ENCODE measurements at regions not wholly inside any gene's neighbourhood (a gene's known extent, or its start where the extent isn't known, plus 50 kb on each side); places are given as distances from the start of the nearest gene placed in this dataset.
"Not testable (repeated sequence)": the region's sequence is repeated elsewhere in the genome, so short reads cannot be mapped to it uniquely, and the experiment has no call there.

DNA sequence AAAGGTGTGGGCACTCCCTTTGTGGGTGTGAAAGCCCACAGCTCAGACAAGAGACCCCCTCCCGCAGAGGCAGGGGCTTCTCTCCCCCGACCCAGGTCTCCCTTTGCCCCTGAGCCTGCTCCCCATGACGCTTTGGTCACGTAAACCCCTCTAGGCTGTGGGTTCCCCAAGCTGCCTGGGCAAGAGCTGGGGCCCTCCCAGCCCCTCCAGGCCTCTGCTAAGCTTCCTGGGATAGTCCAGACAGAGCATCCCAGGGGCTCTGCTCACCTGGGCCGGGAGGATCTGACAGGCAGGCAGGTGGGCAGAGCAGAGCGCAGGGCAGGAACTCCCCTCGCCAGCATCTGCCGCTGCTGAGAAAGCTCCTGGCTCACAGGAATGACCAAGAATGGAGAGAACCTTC, 177.3 kb downstream of the BANP start:
- no peak for DNase-seq (ENCODE audit: low spot score)

DNA sequence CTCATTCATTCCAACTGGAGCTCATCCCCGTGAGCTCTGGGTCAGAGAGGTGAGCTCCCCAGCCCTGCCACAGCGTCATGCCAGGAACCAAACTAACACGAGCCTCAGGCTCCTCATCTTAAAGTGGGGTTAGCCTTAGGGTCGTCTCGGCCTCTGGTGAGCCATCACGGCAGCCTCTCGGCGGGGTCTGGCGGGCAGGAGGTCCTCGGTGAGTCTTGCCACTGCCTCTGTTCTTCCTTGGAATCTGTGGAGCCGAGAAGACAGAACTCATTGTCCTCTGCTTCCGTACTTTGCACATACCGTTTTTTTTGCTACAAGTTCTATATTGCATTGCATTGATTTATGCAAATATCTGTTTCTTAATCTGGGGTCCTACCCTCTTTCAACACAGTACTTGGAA, 177.9 kb downstream of the BANP start:
- not testable (repeated sequence) for DNase-seq (ENCODE audit: low spot score)

DNA sequence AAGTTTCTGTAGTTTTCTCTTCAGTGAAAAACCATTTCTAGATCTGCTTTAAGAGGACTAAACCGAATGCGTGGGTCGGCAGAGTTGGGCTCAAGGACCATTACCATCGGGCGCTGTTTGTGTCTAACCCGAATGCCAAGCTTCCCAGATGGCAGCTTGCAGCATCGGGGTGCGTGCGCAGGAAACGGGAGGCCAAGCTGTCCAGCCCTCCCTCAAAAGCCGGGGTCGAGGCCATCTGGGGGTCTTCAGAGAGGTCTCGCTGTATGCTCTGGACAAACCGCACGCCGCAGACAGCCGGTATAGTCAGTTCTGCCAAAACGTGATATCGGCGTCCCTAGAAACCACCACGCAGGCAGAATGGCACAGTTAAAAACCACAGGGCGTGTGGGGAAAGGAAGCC, 178.8 kb downstream of the BANP start:
- no peak for DNase-seq (ENCODE audit: low spot score)

DNA sequence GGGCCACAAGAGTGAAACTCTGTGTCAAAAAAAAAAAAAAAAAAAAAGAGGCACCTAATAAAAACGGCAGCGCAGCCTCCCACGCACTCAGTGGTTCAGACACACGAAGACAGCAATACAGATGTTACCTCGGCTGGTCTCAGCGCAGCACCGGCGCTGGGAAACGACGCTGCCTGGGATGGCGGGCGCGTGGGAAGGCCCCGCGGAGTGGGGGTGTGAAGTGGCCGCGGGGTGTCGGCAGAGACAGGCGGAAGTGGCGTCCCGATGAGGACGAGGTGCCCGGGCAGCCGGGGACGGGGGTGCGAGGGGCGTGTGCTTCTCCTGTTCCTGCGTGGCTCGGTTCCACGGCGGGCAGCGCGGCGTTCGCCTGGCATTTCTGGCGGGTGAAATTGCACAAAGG, 179.4 kb downstream of the BANP start:
- no peak for DNase-seq (ENCODE audit: low spot score)

GRCh38 chr16:88131256-88131655, 180.0 kb downstream of the BANP start:
- no peak for DNase-seq (ENCODE audit: low spot score)

GRCh38 chr16:88131966-88132365, 180.7 kb downstream of the BANP start:
- DNase-seq (ENCODE audit: low spot score), result no peak

DNA sequence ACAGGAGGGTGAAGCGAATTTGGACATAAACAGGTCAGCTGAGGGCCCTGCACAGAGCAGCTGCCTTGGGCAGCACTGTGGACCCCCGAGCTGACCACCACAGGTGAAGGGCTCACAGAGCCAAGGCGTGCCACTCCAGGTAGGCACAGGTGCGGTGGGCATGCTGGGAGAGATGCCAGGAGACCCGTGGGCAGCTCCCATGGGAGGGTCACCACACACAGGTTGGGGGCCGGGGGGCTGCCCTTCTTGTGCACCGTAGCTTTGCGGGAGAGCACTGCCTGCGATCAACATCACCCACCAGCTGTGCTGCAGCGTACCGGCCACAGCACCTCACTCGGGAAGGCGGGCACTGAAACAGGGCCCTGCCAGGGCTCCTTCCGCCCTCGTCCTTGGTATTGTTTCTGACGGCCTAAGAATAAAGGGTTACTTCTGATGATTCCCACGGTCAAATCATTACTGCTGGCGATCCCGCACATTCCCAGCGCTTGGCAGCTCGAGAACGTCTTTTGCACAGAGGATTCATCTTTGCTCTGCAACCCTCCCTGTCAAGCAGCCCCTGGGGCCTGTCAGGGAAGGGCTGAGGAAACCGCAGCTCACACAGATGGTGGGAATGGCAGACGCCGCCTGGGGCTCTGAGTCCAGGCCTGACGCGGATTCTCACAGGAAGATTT, 181.7 kb downstream of the BANP start:
- no peak for DNase-seq (ENCODE audit: low spot score)

DNA sequence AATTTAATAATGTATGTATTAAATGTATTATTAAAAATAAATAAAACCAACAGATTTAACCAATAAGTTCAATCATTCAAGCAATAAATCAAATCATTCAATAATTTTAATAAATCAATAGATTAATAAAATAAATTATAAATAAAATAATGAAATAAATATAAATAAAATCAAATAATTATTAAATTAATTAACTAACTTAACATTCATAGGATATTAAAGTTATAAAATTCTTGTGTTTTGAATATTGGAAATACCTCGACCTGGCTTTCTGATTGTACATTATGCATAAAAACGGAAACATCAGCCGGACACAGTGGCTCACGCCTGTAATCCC, 182.2 kb downstream of the BANP start:
- no peak for DNase-seq (ENCODE audit: low spot score)

GRCh38 chr16:88134172-88134898, 183.1 kb downstream of the BANP start:
- DNase-seq (ENCODE audit: low spot score), result not testable (repeated sequence)

GRCh38 chr16:88134899-88135682, 183.9 kb downstream of the BANP start:
- DNase-seq (ENCODE audit: low spot score), result not testable (repeated sequence)

- DNase-seq (ENCODE audit: low spot score), result not testable (repeated sequence)
Observed at GRCh38 chr16:88136211-88136713, 185.0 kb downstream of the BANP start.

DNA sequence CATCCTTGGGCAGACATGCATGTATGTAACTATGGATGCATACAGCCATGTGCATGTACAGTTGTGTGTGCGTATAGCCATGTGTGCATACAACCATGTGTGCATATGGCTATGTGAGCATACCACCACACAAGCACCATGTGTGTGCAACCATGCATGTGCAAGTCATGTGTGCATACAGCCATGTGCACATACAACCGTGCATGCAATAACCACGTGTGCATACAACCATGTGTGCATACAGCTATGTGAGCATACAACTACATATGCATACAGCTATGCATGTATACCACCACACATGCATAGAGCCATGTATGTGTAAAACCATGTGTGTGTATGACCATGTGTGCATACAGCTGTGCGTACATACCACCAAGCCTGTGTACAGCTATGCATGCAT, 185.7 kb downstream of the BANP start:
- DNase-seq (ENCODE audit: low spot score), result not testable (repeated sequence)

DNA sequence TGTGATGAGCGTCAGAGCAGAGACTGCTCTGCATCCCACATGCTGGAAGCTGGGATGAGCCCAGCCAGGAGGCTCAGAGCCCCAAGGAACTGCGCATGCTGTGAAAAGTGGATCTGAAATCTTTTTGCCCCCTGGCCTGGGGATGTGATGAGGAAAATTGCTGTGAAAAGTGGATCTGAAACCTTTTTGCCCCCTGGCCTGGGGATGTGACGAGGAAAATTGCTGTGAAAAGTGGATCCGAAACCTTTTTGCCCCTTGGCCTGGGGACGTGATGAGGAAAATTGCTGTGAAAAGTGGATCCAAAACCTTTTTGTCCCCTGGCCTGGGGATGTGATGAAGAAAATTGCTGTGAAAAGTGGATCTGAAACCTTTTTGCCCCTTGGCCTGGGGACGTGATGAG, 187.9 kb downstream of the BANP start:
- DNase-seq (ENCODE audit: low spot score), result not testable (repeated sequence)

DNA sequence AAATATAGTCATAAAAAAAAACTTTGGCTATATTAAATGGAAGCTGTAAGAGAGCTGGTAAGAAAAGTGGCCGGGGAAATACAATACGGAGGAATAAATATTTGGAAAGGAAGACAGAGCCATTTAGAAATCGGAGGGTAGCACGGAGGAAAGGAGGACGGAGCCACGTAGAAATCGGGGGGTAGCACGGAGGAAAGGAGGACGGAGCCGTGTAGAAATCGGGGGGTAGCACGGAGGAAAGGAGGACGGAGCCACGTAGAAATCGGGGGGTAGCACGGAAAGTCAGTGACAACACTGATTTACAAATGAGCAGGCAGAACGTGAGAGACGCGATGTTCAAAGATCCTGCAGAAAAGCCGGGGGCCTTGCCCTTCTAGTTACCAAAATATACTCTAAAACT, 189.0 kb downstream of the BANP start:
- not testable (repeated sequence) for DNase-seq (ENCODE audit: low spot score)

DNA sequence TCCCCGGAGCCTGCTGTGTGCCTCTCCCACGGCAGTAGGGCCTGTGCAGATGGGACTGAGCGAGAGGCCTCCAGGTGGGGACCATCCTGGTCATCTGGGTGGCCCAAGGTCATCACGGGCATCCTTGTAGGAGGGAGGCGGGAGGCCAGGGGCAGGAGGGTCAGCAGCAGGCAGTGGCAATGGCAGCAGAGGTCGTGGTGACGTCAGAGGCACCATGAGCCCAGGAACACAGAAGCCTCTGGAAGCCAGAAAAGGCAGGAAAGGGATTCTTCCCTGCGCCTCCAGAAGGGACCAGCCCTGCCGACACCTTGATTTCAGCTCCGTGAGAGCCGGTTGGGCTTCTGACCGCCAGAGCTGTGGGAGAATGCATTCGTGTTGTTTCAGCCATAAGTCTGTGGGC, 190.3 kb downstream of the BANP start:
- DNase-seq (ENCODE audit: low spot score), result no peak

DNA sequence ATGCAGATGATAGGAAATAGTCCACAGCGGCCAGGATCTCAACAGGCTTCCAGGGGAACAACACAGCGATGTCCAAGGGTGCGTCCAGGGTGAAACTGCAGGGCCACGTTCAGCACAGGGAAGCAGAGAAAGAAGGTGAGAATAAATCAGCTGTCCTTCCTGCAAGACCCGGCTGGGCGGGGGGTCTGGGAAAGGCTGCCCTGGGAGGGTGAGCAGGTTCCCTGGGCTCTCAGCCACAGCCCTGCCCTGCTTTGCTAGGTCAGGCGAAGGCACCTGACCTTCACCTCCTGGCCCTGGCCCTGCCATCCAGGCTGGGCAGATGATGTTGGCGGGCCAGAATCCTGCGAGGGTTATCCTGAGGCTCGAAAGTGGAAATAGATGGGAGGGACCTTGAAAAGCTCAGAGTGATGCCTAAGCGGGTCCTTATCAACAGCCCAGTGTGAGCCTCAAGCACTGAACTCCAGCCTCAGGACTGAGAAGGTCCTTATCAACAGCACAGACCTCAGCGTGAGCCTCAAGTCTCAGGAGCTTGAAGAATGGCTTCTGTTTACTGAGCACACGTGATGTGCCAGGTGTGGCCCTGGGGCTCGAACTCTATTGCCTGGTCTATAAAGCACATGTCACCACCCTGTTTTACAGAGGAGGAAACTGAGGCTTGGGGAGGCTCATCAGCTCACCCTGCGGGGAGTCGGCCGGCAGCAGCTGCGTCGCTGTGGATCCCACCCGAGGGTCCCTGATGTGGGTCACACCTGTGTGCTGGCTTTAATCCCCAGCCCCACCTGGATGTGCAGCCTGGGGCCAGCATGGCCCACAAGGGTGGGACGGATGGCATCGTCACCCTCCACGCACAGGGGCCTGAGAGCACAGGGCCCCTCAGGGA, 191.1 kb downstream of the BANP start:
- DNase-seq (ENCODE audit: low spot score), result not testable (repeated sequence)

DNA sequence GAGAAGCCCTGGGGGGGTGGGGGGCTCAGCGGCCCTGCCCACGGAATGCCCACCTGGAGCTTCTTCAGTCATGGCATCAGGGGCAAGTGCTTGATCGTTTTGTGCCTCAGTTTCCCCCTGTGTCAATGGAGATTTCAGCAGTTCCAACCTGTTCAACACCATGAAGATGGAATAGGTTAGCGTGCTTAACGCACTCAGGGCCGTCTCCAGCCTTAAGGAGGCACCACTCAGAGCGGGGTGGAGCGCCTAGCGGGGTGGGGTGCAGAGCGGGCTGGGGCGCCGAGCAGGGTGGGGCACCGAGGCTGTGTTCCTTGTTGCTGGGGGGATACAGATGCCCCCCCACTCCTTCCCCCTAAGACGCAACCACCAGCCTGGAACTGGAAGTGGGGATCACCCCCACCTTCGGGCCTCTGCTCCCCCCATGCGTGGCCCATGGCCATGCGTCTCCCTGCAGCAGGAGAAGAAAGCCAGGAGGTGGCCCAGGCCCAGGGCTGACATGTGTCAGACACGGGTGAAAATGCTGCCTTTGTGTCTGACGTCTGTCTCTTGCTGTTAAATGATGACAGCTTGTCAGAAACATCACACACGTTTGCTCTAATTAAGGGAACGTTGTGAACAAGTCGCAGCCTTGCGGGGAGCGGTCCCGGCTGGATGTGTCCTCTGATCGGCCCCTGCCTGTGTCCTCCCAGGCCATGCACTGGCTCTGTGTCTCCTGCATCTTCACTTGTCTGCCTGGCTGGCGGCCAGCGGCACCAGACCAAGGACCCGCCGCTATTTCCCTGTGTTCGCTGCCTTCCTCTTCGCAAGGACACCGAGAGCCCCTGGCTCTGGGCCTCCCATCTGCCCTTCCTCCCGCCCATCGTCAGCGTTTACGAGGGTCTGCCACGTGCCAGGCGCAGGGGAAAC, 192.1 kb downstream of the BANP start:
- not testable (repeated sequence) for DNase-seq (ENCODE audit: low spot score)

- DNase-seq (ENCODE audit: low spot score), result no peak
Observed at GRCh38 chr16:88144028-88144511, 192.8 kb downstream of the BANP start.

DNA sequence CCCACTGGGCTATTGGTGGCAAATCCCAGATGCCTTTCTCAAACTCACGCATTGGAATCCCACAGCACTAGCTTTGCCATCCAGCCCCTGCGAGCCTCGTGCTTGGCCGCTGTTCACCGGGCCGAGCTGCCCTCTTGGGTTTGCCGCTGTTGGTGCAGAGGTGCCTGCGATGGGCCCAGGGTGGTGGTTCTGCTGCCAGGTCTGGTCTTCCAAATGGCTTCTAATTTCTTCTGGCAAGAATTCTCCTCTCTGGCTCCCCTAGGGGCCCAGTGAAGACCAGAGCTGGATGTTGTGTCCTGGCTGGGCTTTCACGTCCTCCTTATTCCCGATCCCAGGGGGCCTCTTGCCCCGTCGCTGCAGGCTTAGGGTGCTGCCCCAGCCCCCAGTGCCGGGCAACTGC, 194.1 kb downstream of the BANP start:
- DNase-seq (ENCODE audit: low spot score), result not testable (repeated sequence)

DNA sequence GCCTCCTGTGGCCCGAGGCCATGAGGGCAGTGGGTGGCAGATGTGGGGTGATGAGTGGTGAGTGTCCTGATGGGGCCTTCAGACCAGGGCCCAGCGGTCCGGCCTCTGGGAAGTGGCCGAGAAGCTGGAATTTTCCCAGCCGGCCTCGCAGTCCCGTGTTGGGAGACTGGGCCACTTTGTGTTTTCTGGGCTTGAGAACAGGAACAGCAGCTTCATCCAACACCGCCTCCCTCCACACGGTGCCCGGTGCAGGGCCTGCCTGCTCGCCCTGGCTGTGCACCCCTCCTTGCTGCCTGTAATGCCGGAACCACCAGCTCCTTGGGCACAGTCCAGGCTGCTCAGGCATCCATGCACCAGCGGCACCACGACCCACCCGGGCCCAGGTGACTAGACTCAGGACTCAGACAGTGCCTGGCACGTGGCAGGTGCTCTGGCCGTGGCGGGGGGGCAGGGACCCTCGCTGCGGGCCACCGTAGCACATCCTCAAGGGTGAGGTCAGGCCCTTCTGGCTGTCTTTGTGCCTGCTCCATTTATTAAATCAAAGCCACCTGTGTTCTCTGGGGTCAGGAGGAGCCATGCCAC, 194.7 kb downstream of the BANP start:
- DNase-seq (ENCODE audit: low spot score), result not testable (repeated sequence)

All from LoVo (cell line).